ENCODE measurements at regions not wholly inside any gene's neighbourhood (a gene's known extent, or its start where the extent isn't known, plus 50 kb on each side); places are given as distances from the start of the nearest gene placed in this dataset.

GRCh38 chr13:84208246-84208910, 326.1 kb upstream of the SLITRK1 start:
- H3K27ac ChIP-seq = no peak overlapping the region
- TF ChIP-seq, protein P1, sequence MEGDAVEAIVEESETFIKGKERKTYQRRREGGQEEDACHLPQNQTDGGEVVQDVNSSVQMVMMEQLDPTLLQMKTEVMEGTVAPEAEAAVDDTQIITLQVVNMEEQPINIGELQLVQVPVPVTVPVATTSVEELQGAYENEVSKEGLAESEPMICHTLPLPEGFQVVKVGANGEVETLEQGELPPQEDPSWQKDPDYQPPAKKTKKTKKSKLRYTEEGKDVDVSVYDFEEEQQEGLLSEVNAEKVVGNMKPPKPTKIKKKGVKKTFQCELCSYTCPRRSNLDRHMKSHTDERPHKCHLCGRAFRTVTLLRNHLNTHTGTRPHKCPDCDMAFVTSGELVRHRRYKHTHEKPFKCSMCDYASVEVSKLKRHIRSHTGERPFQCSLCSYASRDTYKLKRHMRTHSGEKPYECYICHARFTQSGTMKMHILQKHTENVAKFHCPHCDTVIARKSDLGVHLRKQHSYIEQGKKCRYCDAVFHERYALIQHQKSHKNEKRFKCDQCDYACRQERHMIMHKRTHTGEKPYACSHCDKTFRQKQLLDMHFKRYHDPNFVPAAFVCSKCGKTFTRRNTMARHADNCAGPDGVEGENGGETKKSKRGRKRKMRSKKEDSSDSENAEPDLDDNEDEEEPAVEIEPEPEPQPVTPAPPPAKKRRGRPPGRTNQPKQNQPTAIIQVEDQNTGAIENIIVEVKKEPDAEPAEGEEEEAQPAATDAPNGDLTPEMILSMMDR (conservative IDR thresholded peaks at IDR 0.05) = no peak

DNA sequence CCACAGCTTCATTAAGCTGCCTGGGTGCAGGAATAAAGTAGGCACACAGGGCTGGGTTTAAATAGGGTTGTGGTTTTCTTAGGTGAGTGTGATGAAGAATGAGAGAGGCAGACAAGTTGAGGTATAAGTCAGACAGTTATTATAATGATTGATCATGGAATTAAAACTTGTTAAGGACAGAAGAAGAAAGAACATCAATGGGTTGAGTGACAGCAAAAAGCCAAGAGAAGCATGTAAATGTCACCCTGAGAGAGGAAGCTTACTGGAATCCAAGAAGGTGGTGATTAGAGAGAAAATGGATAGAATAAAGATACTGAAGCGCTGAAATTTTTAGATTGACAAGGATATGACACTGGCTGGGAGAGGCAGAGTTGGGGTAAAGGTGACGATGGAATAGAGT, 325.2 kb upstream of the SLITRK1 start:
- no peak overlapping the region for H3K27ac ChIP-seq
- TF ChIP-seq, protein P1 (conservative IDR thresholded peaks at IDR 0.05) = no peak

DNA sequence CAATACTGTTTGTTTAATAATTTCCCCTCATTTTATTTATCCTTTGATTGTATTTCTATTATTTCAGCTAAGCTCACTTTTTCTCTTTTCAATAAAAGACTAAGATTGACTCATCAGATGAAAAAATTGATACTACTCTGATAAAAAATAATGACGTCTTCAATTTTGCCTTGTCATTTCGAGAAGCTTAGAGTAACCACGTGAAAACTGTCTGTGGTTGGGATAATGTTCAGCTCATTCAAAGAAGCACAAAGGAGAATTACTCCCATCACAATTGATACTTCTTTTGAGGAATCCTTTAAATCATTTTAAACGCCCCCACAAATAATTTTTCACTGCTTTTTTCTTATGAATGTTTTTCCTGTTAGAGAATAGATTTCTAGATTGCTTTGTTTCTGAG, 318.7 kb upstream of the SLITRK1 start:
- no peak overlapping the region for H3K27ac ChIP-seq
- TF ChIP-seq, protein P1 (conservative IDR thresholded peaks at IDR 0.05) = no peak

GRCh38 chr13:84192125-84192524, 309.9 kb upstream of the SLITRK1 start:
- TF ChIP-seq, protein P1 (conservative IDR thresholded peaks at IDR 0.05) = no peak
- H3K27ac ChIP-seq = no peak overlapping the region

GRCh38 chr13:84191139-84191538, 308.9 kb upstream of the SLITRK1 start:
- TF ChIP-seq, protein P1 (conservative IDR thresholded peaks at IDR 0.05) = no peak
- no peak overlapping the region for H3K27ac ChIP-seq

GRCh38 chr13:84187626-84188025, 305.4 kb upstream of the SLITRK1 start:
- TF ChIP-seq, protein P1 (conservative IDR thresholded peaks at IDR 0.05) = no peak
- H3K27ac ChIP-seq = no peak overlapping the region

DNA sequence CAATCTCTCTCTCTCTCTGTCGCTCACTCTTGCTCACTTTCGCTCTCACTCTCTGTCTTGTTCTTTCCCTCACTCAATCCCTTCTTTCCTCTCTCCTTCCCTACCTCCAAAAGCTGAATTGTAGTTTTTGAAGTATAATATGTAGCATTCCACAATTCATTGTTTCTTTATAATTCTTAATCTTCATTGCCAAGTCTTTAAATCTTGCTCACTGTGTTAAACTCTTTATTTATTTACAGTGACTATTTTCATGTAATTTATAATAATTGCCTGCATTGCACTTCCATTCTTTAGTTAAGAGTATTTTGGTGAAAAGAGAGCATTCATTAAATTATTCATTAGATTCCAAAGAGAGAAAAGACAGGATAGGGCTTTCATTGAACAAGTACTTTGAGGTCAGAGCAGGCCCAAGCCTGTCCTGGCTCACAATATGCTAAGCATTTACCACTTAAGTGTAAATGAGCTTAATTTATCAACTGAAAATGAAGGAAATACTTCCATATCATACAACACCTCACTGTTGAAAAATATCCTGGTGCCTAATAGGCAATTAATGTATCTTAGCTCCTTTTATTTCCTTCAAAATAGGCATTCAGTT, 257.4 kb upstream of the SLITRK1 start:
- H3K27ac ChIP-seq = no peak overlapping the region

More for the DNA sequence above, 257.4 kb upstream of the SLITRK1 start:
- TF ChIP-seq, protein P1 (conservative IDR thresholded peaks at IDR 0.05) = no peak

Measured in VCaP (cell line).